Endodermal cell (in vitro differentiated cells): ENCODE measurements at regions not wholly inside any gene's neighbourhood (a gene's known extent, or its start where the extent isn't known, plus 50 kb on each side); places are given as distances from the start of the nearest gene placed in this dataset.

ENCODE experiments used
- DNase-seq: peaks from one replicate; pipeline ENCODE4 v3.0.0-alpha.2; 2017
- H3K27ac ChIP-seq: 2 replicates; pipeline ENCODE4 v1.5.1; 2013; ENCODE audit warnings: mild to moderate bottlenecking, low read depth, low read length, moderate library complexity
- H3K27me3 ChIP-seq: 2 replicates; pipeline ENCODE4 v1.6.1; 2013; ENCODE audit warnings: mild to moderate bottlenecking, low read length, moderate library complexity; ENCODE audit not compliant: insufficient read depth, control insufficient read depth, poor library complexity, severe bottlenecking
- H3K36me3 ChIP-seq: 2 replicates; pipeline ENCODE4 v1.7.0; 2013; ENCODE audit warnings: mild to moderate bottlenecking, low read length, moderate library complexity; ENCODE audit not compliant: control insufficient read depth, insufficient read depth
- H3K4me1 ChIP-seq: one replicate; pipeline ENCODE4 v1.7.0; 2013; ENCODE audit warnings: low read length; ENCODE audit not compliant: control insufficient read depth, insufficient read depth
- H3K4me3 ChIP-seq: 2 replicates; pipeline ENCODE4 v1.5.1; 2013; ENCODE audit warnings: mild to moderate bottlenecking, low read length, moderate library complexity
- H3K9ac ChIP-seq: 2 replicates; pipeline ENCODE4 v1.6.1; 2013; ENCODE audit warnings: mild to moderate bottlenecking, low read length, moderate library complexity; ENCODE audit not compliant: poor library complexity, severe bottlenecking; ENCODE audit errors: extremely low read depth
- H3K9me3 ChIP-seq: 2 replicates; pipeline ENCODE4 v1.6.1; 2013; ENCODE audit warnings: mild to moderate bottlenecking, low read length, moderate library complexity; ENCODE audit not compliant: control insufficient read depth
- H3K27ac Mint-ChIP-seq: 2 replicates; pipeline ENCODE4 v1.8.0; 2020; ENCODE audit warnings: mixed read lengths
- H3K27me3 Mint-ChIP-seq: 2 replicates; pipeline ENCODE4 v1.8.0; 2021; ENCODE audit warnings: mild to moderate bottlenecking, mixed read lengths; ENCODE audit not compliant: insufficient read depth
- H3K36me3 Mint-ChIP-seq: 2 replicates; pipeline ENCODE4 v1.8.0; 2020; ENCODE audit warnings: low read depth, mixed read lengths
- H3K4me1 Mint-ChIP-seq: 2 replicates; pipeline ENCODE4 v1.8.0; 2020; ENCODE audit warnings: mixed read lengths
- H3K4me3 Mint-ChIP-seq: 2 replicates; pipeline ENCODE4 v1.8.0; 2020; ENCODE audit warnings: mild to moderate bottlenecking, moderate library complexity, mixed read lengths
- H3K9me3 Mint-ChIP-seq: 2 replicates; pipeline ENCODE4 v1.8.0; 2020; ENCODE audit warnings: mild to moderate bottlenecking, mixed read lengths
- CTCF ChIP-seq: fragments of 200-600 bp; sonication (generic); conservative IDR thresholded peaks from 2 replicates; pipeline ENCODE4 v1.5.0; 2021; ENCODE audit warnings: antibody characterized with exemption, mild to moderate bottlenecking
- WGBS, 2 experiments: methylation state at CpG; one replicate each; pipeline versions ENCODE4 v1.1.5 to v1.1.7; 2013; ENCODE audit warnings: missing lambda C conversion rate in 2 of 2, mixed read lengths in 1 of 2; ENCODE audit not compliant: insufficient coverage in 1 of 2, insufficient read length in 1 of 2; 5-methylcytosine and 5-hydroxymethylcytosine counted together

- no peaks in the 10 kb centered on the region for H3K4me1 ChIP-seq
- no peak overlapping the region for H3K4me3 ChIP-seq
- H3K9me3 Mint-ChIP-seq, result peaks cover 5% of the 10 kb centered on the region
- H3K36me3 Mint-ChIP-seq, result no peaks in the 10 kb centered on the region
- no peak overlapping the region for H3K27ac ChIP-seq
- peaks cover 10% of the 10 kb centered on the region for H3K9me3 ChIP-seq
- H3K4me1 Mint-ChIP-seq, result peaks cover 14% of the 10 kb centered on the region
- no peaks in the 10 kb centered on the region for H3K27me3 ChIP-seq
- no peak overlapping the region for H3K4me3 Mint-ChIP-seq
- TF ChIP-seq CTCF, result no peak
- H3K9ac ChIP-seq, result no peak overlapping the region
- 93% methylated on average over 2 of the region's 2 CpGs; no CpG with 5 or more reads in 1 of the 2 experiments for WGBS, 2 experiments
- DNase-seq, result no peak
- no peaks in the 10 kb centered on the region for H3K27me3 Mint-ChIP-seq
- no peaks in the 10 kb centered on the region for H3K36me3 ChIP-seq
- H3K27ac Mint-ChIP-seq, result no peak overlapping the region
Observed at GRCh38 chr5:93010037-93010436, 571.0 kb downstream of the NR2F1-AS1 start.

- Mint-ChIP-seq H3K9me3 (no peaks in the 10 kb centered on the region), H3K27ac (no peak overlapping the region), H3K4me1 (peaks cover 14% of the 10 kb centered on the region), H3K4me3 (no peak overlapping the region), H3K36me3 (no peaks in the 10 kb centered on the region), H3K27me3 (no peaks in the 10 kb centered on the region)
- no peak overlapping the region for H3K9ac ChIP-seq
- DNase-seq, result no peak
- TF ChIP-seq CTCF, result no peak
- no peaks in the 10 kb centered on the region for H3K4me1 ChIP-seq
- H3K27ac ChIP-seq, result no peak overlapping the region
- H3K4me3 ChIP-seq, result no peak overlapping the region
- WGBS, 2 experiments, result 83 to 87% methylated on average over 4 to 7 of the region's 7 CpGs
- H3K9me3 ChIP-seq, result peaks cover 10% of the 10 kb centered on the region
- H3K27me3 ChIP-seq, result no peaks in the 10 kb centered on the region
- H3K36me3 ChIP-seq, result no peaks in the 10 kb centered on the region
Observed at GRCh38 chr5:93008502-93009207, 572.4 kb downstream of the NR2F1-AS1 start.

GRCh38 chr5:93006915-93007314 is 574.1 kb downstream of the NR2F1-AS1 start:
- peaks cover 10% of the 10 kb centered on the region for H3K9me3 ChIP-seq
- no peaks in the 10 kb centered on the region for H3K36me3 ChIP-seq
- no peak for DNase-seq
- Mint-ChIP-seq H3K36me3 (no peaks in the 10 kb centered on the region), H3K4me1 (peaks cover 13% of the 10 kb centered on the region), H3K4me3 (no peak overlapping the region), H3K27ac (no peak overlapping the region), H3K9me3 (no peaks in the 10 kb centered on the region), H3K27me3 (no peaks in the 10 kb centered on the region)
- TF ChIP-seq CTCF, result no peak
- no peak overlapping the region for H3K4me3 ChIP-seq
- H3K27ac ChIP-seq, result no peak overlapping the region
- no peaks in the 10 kb centered on the region for H3K4me1 ChIP-seq
- whole genome bisulfite sequencing, 2 experiments, result 93% methylated on average over 1 of the region's 2 CpGs; no CpG with 5 or more reads in 1 of the 2 experiments
- no peak overlapping the region for H3K9ac ChIP-seq
- no peaks in the 10 kb centered on the region for H3K27me3 ChIP-seq
